ENCODE measurements at regions not wholly inside any gene's neighbourhood (a gene's known extent, or its start where the extent isn't known, plus 50 kb on each side); places are given as distances from the start of the nearest gene placed in this dataset.
"Not testable (repeated sequence)": the region's sequence is repeated elsewhere in the genome, so short reads cannot be mapped to it uniquely, and the experiment has no call there.

GRCh38 chr6:125584468-125584939, 164.9 kb upstream of the HEY2 start:
- Histone ChIP-seq H3K27ac (no peak overlapping the region), H3K36me3 (no peaks in the 10 kb centered on the region)
- DNase-seq (ENCODE audit: low read depth in 1 of 2, low spot score in 2 of 2): peak; percentile 51 to 64

GRCh38 chr6:125585470-125585869, 164.0 kb upstream of the HEY2 start:
- no peak for DNase-seq (ENCODE audit: low read depth in 1 of 2, low spot score in 2 of 2)
- Histone ChIP-seq H3K36me3 (no peaks in the 10 kb centered on the region), H3K4me1 (replicated peaks) (peaks cover 24% of the 10 kb centered on the region), H3K4me3 (no peak overlapping the region), H3K9me3 (replicated peaks) (no peaks in the 10 kb centered on the region), H3K27me3 (replicated peaks) (no peaks in the 10 kb centered on the region; the same call in 1 of the 2 replicates), H3K27ac (no peak overlapping the region)

More at GRCh38 chr6:125584468-125584939, 164.9 kb upstream of the HEY2 start:
- no peaks in the 10 kb centered on the region; the same call in 1 of the 2 replicates for H3K27me3 ChIP-seq (replicated peaks)
- no peak overlapping the region for H3K4me3 ChIP-seq
- peaks cover 24% of the 10 kb centered on the region for H3K4me1 ChIP-seq (replicated peaks)
- no peaks in the 10 kb centered on the region for H3K9me3 ChIP-seq (replicated peaks)

- Histone ChIP-seq H3K27ac (no peak overlapping the region), H3K9me3 (replicated peaks) (no peaks in the 10 kb centered on the region), H3K4me3 (no peak overlapping the region), H3K36me3 (no peaks in the 10 kb centered on the region), H3K4me1 (replicated peaks) (peaks cover 24% of the 10 kb centered on the region), H3K27me3 (replicated peaks) (no peaks in the 10 kb centered on the region)
- peak in 1 of 2 experiments; percentile 23 for DNase-seq (ENCODE audit: low read depth in 1 of 2, low spot score in 2 of 2)
These were observed 163.4 kb upstream of the HEY2 start for GRCh38 chr6:125586074-125586473.

- no peaks in the 10 kb centered on the region for H3K36me3 ChIP-seq
- H3K9me3 ChIP-seq (replicated peaks): no peaks in the 10 kb centered on the region
- no peak for DNase-seq (ENCODE audit: low read depth in 1 of 2, low spot score in 2 of 2)
- no peak overlapping the region for H3K27ac ChIP-seq
- H3K27me3 ChIP-seq (replicated peaks): no peaks in the 10 kb centered on the region
- no peak overlapping the region for H3K4me3 ChIP-seq
- peaks cover 24% of the 10 kb centered on the region for H3K4me1 ChIP-seq (replicated peaks)
These were observed 162.8 kb upstream of the HEY2 start for GRCh38 chr6:125586605-125587004.

- Histone ChIP-seq H3K4me3 (no peak overlapping the region), H3K4me1 (replicated peaks) (peaks cover 24% of the 10 kb centered on the region), H3K27ac (no peak overlapping the region), H3K9me3 (replicated peaks) (no peaks in the 10 kb centered on the region), H3K36me3 (no peaks in the 10 kb centered on the region), H3K27me3 (replicated peaks) (no peaks in the 10 kb centered on the region)
- no peak for DNase-seq (ENCODE audit: low read depth in 1 of 2, low spot score in 2 of 2)
These were observed 161.5 kb upstream of the HEY2 start for GRCh38 chr6:125587666-125588632.

GRCh38 chr6:125591796-125592195, 157.6 kb upstream of the HEY2 start:
- not testable (repeated sequence) for H3K4me1 ChIP-seq (replicated peaks); H3K4me3 ChIP-seq; H3K9me3 ChIP-seq (replicated peaks); H3K27me3 ChIP-seq (replicated peaks); H3K27ac ChIP-seq; H3K36me3 ChIP-seq; DNase-seq (ENCODE audit: low read depth in 1 of 2, low spot score in 2 of 2)

GRCh38 chr6:125593746-125594145, 155.7 kb upstream of the HEY2 start:
- no peaks in the 10 kb centered on the region for H3K27me3 ChIP-seq (replicated peaks)
- H3K4me3 ChIP-seq: no peak overlapping the region
- no peak overlapping the region for H3K27ac ChIP-seq
- H3K9me3 ChIP-seq (replicated peaks): no peaks in the 10 kb centered on the region
- no peaks in the 10 kb centered on the region for H3K36me3 ChIP-seq
- no peaks in the 10 kb centered on the region for H3K4me1 ChIP-seq (replicated peaks)
- DNase-seq (ENCODE audit: low read depth in 1 of 2, low spot score in 2 of 2): no peak

GRCh38 chr6:125596020-125596419, 153.4 kb upstream of the HEY2 start:
- H3K27me3 ChIP-seq (replicated peaks): no peaks in the 10 kb centered on the region
- no peak for DNase-seq (ENCODE audit: low read depth in 1 of 2, low spot score in 2 of 2)
- H3K36me3 ChIP-seq: no peaks in the 10 kb centered on the region
- no peaks in the 10 kb centered on the region for H3K9me3 ChIP-seq (replicated peaks)
- no peaks in the 10 kb centered on the region for H3K4me1 ChIP-seq (replicated peaks)
- H3K27ac ChIP-seq: no peak overlapping the region
- H3K4me3 ChIP-seq: no peak overlapping the region

GRCh38 chr6:125597411-125598253, 151.8 kb upstream of the HEY2 start:
- Histone ChIP-seq H3K4me1 (replicated peaks) (no peaks in the 10 kb centered on the region), H3K9me3 (replicated peaks) (no peaks in the 10 kb centered on the region), H3K27ac (no peak overlapping the region), H3K36me3 (no peaks in the 10 kb centered on the region), H3K27me3 (replicated peaks) (no peaks in the 10 kb centered on the region), H3K4me3 (no peak overlapping the region)
- no peak for DNase-seq (ENCODE audit: low read depth in 1 of 2, low spot score in 2 of 2)

- no peak overlapping the region for H3K4me3 ChIP-seq
- H3K9me3 ChIP-seq (replicated peaks): no peaks in the 10 kb centered on the region
- no peaks in the 10 kb centered on the region for H3K27me3 ChIP-seq (replicated peaks)
- DNase-seq (ENCODE audit: low read depth in 1 of 2, low spot score in 2 of 2): no peak
- no peak overlapping the region for H3K27ac ChIP-seq
- no peaks in the 10 kb centered on the region for H3K4me1 ChIP-seq (replicated peaks)
- H3K36me3 ChIP-seq: no peaks in the 10 kb centered on the region
These were observed 151.0 kb upstream of the HEY2 start for GRCh38 chr6:125598422-125598821.

- no peak for DNase-seq (ENCODE audit: low read depth in 1 of 2, low spot score in 2 of 2)
- Histone ChIP-seq H3K4me1 (replicated peaks) (no peaks in the 10 kb centered on the region), H3K9me3 (replicated peaks) (no peaks in the 10 kb centered on the region), H3K27me3 (replicated peaks) (no peaks in the 10 kb centered on the region), H3K36me3 (no peaks in the 10 kb centered on the region), H3K4me3 (no peak overlapping the region), H3K27ac (no peak overlapping the region)
These were observed 145.2 kb upstream of the HEY2 start for GRCh38 chr6:125604257-125604656.

- no peaks in the 10 kb centered on the region for H3K9me3 ChIP-seq (replicated peaks)
- peak overlapping the region; percentile 24; the same call in 1 of the 2 replicates for H3K27ac ChIP-seq
These were observed 137.7 kb upstream of the HEY2 start for GRCh38 chr6:125611573-125612344.

GRCh38 chr6:125612345-125612846, 137.0 kb upstream of the HEY2 start:
- no peaks in the 10 kb centered on the region for H3K36me3 ChIP-seq
- no peaks in the 10 kb centered on the region for H3K27me3 ChIP-seq (replicated peaks)
- H3K4me1 ChIP-seq (replicated peaks): peaks cover 13% of the 10 kb centered on the region; the same call in 1 of the 2 replicates
- H3K9me3 ChIP-seq (replicated peaks): no peaks in the 10 kb centered on the region
- peak overlapping the region; percentile 24; the same call in 1 of the 2 replicates for H3K27ac ChIP-seq
- no peak overlapping the region for H3K4me3 ChIP-seq
- no peak for DNase-seq (ENCODE audit: low read depth in 1 of 2, low spot score in 2 of 2)

More at GRCh38 chr6:125611573-125612344, 137.7 kb upstream of the HEY2 start:
- H3K36me3 ChIP-seq: no peaks in the 10 kb centered on the region
- H3K4me3 ChIP-seq: no peak overlapping the region
- peaks cover 13% of the 10 kb centered on the region; the same call in 1 of the 2 replicates for H3K4me1 ChIP-seq (replicated peaks)
- H3K27me3 ChIP-seq (replicated peaks): no peaks in the 10 kb centered on the region
- DNase-seq (ENCODE audit: low read depth in 1 of 2, low spot score in 2 of 2): peak; percentile 49 to 66

All from SJSA1 (cell line).